CD4-positive, alpha-beta T cell treated with Interleukin-4 for 1 hour (primary cell): ENCODE measurements at regions not wholly inside any gene's neighbourhood (a gene's known extent, or its start where the extent isn't known, plus 50 kb on each side); places are given as distances from the start of the nearest gene placed in this dataset.
"Not testable (repeated sequence)": the region's sequence is repeated elsewhere in the genome, so short reads cannot be mapped to it uniquely, and the experiment has no call there.

Experiments
- DNase-seq, 2 donors: peaks; one replicate each; pipeline ENCODE4 v3.0.0-alpha.2; 2020 to 2022

- no peak for DNase-seq
Measured at GRCh38 chr19:27891411-27891810, 1321.5 kb downstream of the UQCRFS1 start.

- no peak for DNase-seq
Measured at GRCh38 chr19:27890696-27891095, 1322.3 kb downstream of the UQCRFS1 start.

- no peak for DNase-seq
Measured at GRCh38 chr19:27890206-27890605, 1322.7 kb downstream of the UQCRFS1 start.

- no peak for DNase-seq
Measured at GRCh38 chr19:27889156-27889555, 1323.8 kb downstream of the UQCRFS1 start.

GRCh38 chr19:27887946-27888345 is 1325.0 kb downstream of the UQCRFS1 start:
- DNase-seq: no peak

GRCh38 chr19:27885359-27885758 is 1327.6 kb downstream of the UQCRFS1 start:
- DNase-seq: no peak

- DNase-seq: no peak
Measured at GRCh38 chr19:27884376-27884775, 1328.6 kb downstream of the UQCRFS1 start.

GRCh38 chr19:27881213-27881612 is 1331.7 kb downstream of the UQCRFS1 start:
- no peak for DNase-seq

- no peak for DNase-seq
Measured at GRCh38 chr19:27876976-27877512, 1335.9 kb downstream of the UQCRFS1 start.

- no peak for DNase-seq
Measured at GRCh38 chr19:27876489-27876888, 1336.5 kb downstream of the UQCRFS1 start.

- no peak for DNase-seq
Measured at GRCh38 chr19:27872370-27872769, 1340.6 kb downstream of the UQCRFS1 start.

GRCh38 chr19:27870293-27870692 is 1342.7 kb downstream of the UQCRFS1 start:
- no peak for DNase-seq

- DNase-seq: no peak
Measured at GRCh38 chr19:27868007-27868406, 1344.9 kb downstream of the UQCRFS1 start.

GRCh38 chr19:27865927-27866777 is 1346.8 kb downstream of the UQCRFS1 start:
- DNase-seq: no peak

- DNase-seq: no peak
Measured at GRCh38 chr19:27861411-27861975, 1351.5 kb downstream of the UQCRFS1 start.

- no peak for DNase-seq
Measured at GRCh38 chr19:27860309-27860934, 1352.5 kb downstream of the UQCRFS1 start.

- no peak for DNase-seq
Measured at GRCh38 chr19:27859689-27860088, 1353.3 kb downstream of the UQCRFS1 start.

GRCh38 chr19:27858981-27859581 is 1353.9 kb downstream of the UQCRFS1 start:
- no peak for DNase-seq

- DNase-seq: not testable (repeated sequence)
Measured at GRCh38 chr19:27852931-27853330, 1360.0 kb downstream of the UQCRFS1 start.

GRCh38 chr19:27851543-27852060 is 1361.3 kb downstream of the UQCRFS1 start:
- DNase-seq: no peak

GRCh38 chr19:27851002-27851481 is 1361.9 kb downstream of the UQCRFS1 start:
- DNase-seq: no peak

- DNase-seq: no peak
Measured at GRCh38 chr19:27846944-27847343, 1366.0 kb downstream of the UQCRFS1 start.

GRCh38 chr19:27844261-27844660 is 1368.7 kb downstream of the UQCRFS1 start:
- no peak for DNase-seq
